Mesendoderm (in vitro differentiated cells): ENCODE measurements at regions not wholly inside any gene's neighbourhood (a gene's known extent, or its start where the extent isn't known, plus 50 kb on each side); places are given as distances from the start of the nearest gene placed in this dataset.
"Not testable (repeated sequence)": the region's sequence is repeated elsewhere in the genome, so short reads cannot be mapped to it uniquely, and the experiment has no call there.

Experiments
- DNase-seq: peaks from one replicate; pipeline ENCODE4 v3.0.0; 2013
- H2AK5ac ChIP-seq: 2 replicates; pipeline ENCODE4 v1.6.1; 2013; ENCODE audit warnings: low read length, inconsistent platforms
- H2BK120ac ChIP-seq: 2 replicates; pipeline ENCODE4 v1.6.1; 2013; ENCODE audit warnings: low read depth, mild to moderate bottlenecking, low read length, moderate library complexity, mixed read lengths
- H2BK15ac ChIP-seq: replicated peaks from 2 replicates; pipeline ENCODE4 v1.6.1; 2013; ENCODE audit warnings: low read depth, mild to moderate bottlenecking, moderate library complexity
- H2BK5ac ChIP-seq: 2 replicates; pipeline ENCODE4 v1.6.1; 2013; ENCODE audit warnings: low read length, inconsistent platforms
- H3K18ac ChIP-seq: 2 replicates; pipeline ENCODE4 v1.6.1; 2013; ENCODE audit warnings: mild to moderate bottlenecking, low read length, mixed read lengths
- H3K23ac ChIP-seq: one replicate; pipeline ENCODE4 v1.6.1; 2013; ENCODE audit warnings: low read length
- H3K27ac ChIP-seq: 2 replicates; pipeline ENCODE4 v1.5.1; 2013; ENCODE audit warnings: low read depth, mild to moderate bottlenecking, inconsistent platforms, low read length, moderate library complexity
- H3K27me3 ChIP-seq: 2 replicates; pipeline ENCODE4 v1.6.1; 2013; ENCODE audit warnings: low read length, control low read depth, mild to moderate bottlenecking, inconsistent platforms; ENCODE audit not compliant: insufficient read depth, poor library complexity
- H3K36me3 ChIP-seq: 2 replicates; pipeline ENCODE4 v1.6.1; 2013; ENCODE audit warnings: low read length, inconsistent platforms; ENCODE audit not compliant: control insufficient read depth, insufficient read depth
- H3K4ac ChIP-seq: one replicate; pipeline ENCODE4 v1.6.1; 2013; ENCODE audit warnings: low read depth, mild to moderate bottlenecking, low read length, moderate library complexity
- H3K4me1 ChIP-seq: 2 replicates; pipeline ENCODE4 v1.6.1; 2013; ENCODE audit warnings: low read depth, low read length, inconsistent platforms; ENCODE audit not compliant: control insufficient read depth
- H3K4me2 ChIP-seq: 2 replicates; pipeline ENCODE4 v1.6.1; 2013; ENCODE audit warnings: low read length
- H3K4me3 ChIP-seq: 2 replicates; pipeline ENCODE4 v1.5.1; 2013; ENCODE audit warnings: mild to moderate bottlenecking, low read length
- H3K56ac ChIP-seq: one replicate; pipeline ENCODE4 v1.6.1; 2013; ENCODE audit warnings: low read length
- H3K79me1 ChIP-seq: 2 replicates; pipeline ENCODE4 v1.6.1; 2013; ENCODE audit warnings: low read length, inconsistent platforms
- H3K79me2 ChIP-seq: 2 replicates; pipeline ENCODE4 v1.6.1; 2013; ENCODE audit warnings: mild to moderate bottlenecking, low read length; ENCODE audit not compliant: control insufficient read depth, insufficient read depth
- H3K9ac ChIP-seq: 2 replicates; pipeline ENCODE4 v1.6.1; 2013; ENCODE audit warnings: low read length, inconsistent platforms
- H4K5ac ChIP-seq: one replicate; pipeline ENCODE4 v1.6.1; 2013; ENCODE audit warnings: low read length
- H4K8ac ChIP-seq: one replicate; pipeline ENCODE4 v1.6.1; 2013; ENCODE audit warnings: low read depth, mild to moderate bottlenecking, control low read depth, low read length, moderate library complexity
- WGBS: extraction: QIAGEN DNeasy Blood & Tissue Kit; methylation state at CpG from one replicate; pipeline ENCODE4 v1.1.7; 2013; ENCODE audit warnings: low lambda C conversion rate, missing lambda C conversion rate; ENCODE audit not compliant: insufficient coverage; ENCODE audit errors: extremely low coverage; 5-methylcytosine and 5-hydroxymethylcytosine counted together

- Histone ChIP-seq H3K18ac (no peak overlapping the region), H3K4ac (no peak overlapping the region), H3K4me2 (no peak overlapping the region), H3K23ac (no peak overlapping the region), H3K27ac (no peak overlapping the region), H2BK5ac (no peak overlapping the region), H4K8ac (no peak overlapping the region), H3K4me3 (no peak overlapping the region), H2AK5ac (no peak overlapping the region), H2BK120ac (no peak overlapping the region), H3K4me1 (no peaks in the 10 kb centered on the region), H4K5ac (no peak overlapping the region), H3K79me2 (no peaks in the 10 kb centered on the region), H3K56ac (no peak overlapping the region), H3K36me3 (no peaks in the 10 kb centered on the region), H3K9ac (no peak overlapping the region), H3K79me1 (no peaks in the 10 kb centered on the region), H3K27me3 (no peaks in the 10 kb centered on the region), H2BK15ac (no peak overlapping the region)
- no peak for DNase-seq
- WGBS = no CpG with 5 or more reads among the region's 7 CpGs
Measured at GRCh38 chr1:229905031-229905545, 161.9 kb upstream of the GALNT2 start.

DNA sequence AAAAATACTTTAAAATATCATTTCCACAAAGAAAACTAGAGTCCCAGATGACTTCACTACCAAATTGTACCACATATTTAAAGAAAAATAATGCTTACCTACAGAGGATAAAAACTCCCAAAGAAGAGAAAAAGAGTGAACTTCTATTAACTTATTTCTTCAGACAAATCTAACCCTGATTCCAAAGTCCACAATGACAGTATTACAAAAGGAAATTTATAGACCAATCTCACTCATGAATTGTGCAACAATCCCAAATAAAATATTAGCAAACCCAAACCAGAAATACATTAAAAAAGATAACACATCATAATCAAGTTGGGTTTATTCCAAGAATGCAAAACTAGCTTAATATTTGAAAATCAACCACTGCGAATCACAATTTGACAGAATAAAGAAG, 161.4 kb upstream of the GALNT2 start:
- H3K18ac ChIP-seq = no peak overlapping the region
- no peak overlapping the region for H2BK5ac ChIP-seq
- H3K23ac ChIP-seq = no peak overlapping the region
- H3K4me3 ChIP-seq = no peak overlapping the region
- no peak overlapping the region for H4K5ac ChIP-seq
- H3K36me3 ChIP-seq = no peaks in the 10 kb centered on the region
- H3K79me2 ChIP-seq = no peaks in the 10 kb centered on the region
- H2BK120ac ChIP-seq = no peak overlapping the region
- no peak overlapping the region for H3K4ac ChIP-seq
- H3K56ac ChIP-seq = no peak overlapping the region
- H3K27ac ChIP-seq = no peak overlapping the region
- H3K9ac ChIP-seq = no peak overlapping the region
- H4K8ac ChIP-seq = no peak overlapping the region
- H3K4me1 ChIP-seq = no peaks in the 10 kb centered on the region
- H2BK15ac ChIP-seq = no peak overlapping the region
- H3K4me2 ChIP-seq = no peak overlapping the region
- H3K27me3 ChIP-seq = no peaks in the 10 kb centered on the region
- no peaks in the 10 kb centered on the region for H3K79me1 ChIP-seq
- no peak for DNase-seq
- H2AK5ac ChIP-seq = no peak overlapping the region
- no CpG with 5 or more reads among the region's 1 CpG for WGBS

DNA sequence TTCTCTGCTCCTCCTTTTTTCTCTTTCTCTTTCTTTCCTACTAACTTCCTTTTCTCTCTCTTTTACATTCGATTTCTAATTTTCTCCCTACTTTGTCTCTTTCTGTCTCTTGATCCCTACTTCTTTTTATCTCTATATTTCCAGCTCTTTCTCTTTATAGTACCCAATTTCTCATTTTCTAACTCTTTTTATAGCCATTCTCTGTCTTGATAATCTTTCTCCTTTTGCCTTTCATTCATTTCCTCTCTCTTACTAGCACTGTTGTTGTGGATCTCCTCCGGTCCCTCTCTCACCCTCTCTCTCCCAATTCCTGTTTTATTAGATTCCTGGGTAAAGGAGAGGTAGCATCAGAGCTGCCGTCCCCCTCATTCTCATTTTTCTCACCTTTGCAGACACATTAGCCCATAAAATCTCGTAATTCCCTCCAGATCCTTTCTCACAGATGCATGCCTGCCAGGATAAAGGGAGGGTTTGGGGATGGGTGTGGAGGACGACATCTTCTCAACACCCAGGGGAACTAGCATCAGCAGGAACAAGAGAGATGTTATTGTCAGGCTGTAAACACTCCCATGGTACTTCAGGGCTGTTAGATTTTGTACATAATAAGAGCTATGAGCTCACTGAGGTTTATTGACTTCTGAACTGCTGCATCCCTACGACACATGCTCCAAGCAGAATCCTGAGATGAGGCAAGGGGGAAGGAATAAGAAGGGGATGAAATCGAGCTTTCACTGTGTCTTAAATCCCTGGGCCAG, 159.0 kb upstream of the GALNT2 start:
- no peak overlapping the region for H3K4me2 ChIP-seq
- 100% methylated on average over 1 of the region's 7 CpGs for WGBS
- no peak overlapping the region for H4K8ac ChIP-seq
- no peak overlapping the region for H2BK120ac ChIP-seq
- H2AK5ac ChIP-seq = no peak overlapping the region
- no peak overlapping the region for H2BK5ac ChIP-seq
- H3K27me3 ChIP-seq = no peaks in the 10 kb centered on the region
- no peak overlapping the region for H3K23ac ChIP-seq
- no peak overlapping the region for H2BK15ac ChIP-seq
- no peak overlapping the region for H3K18ac ChIP-seq
- H3K79me1 ChIP-seq = no peaks in the 10 kb centered on the region
- H3K4me1 ChIP-seq = no peaks in the 10 kb centered on the region
- no peaks in the 10 kb centered on the region for H3K79me2 ChIP-seq
- H3K56ac ChIP-seq = no peak overlapping the region
- no peak for DNase-seq
- H3K27ac ChIP-seq = no peak overlapping the region
- H3K4me3 ChIP-seq = no peak overlapping the region
- H3K4ac ChIP-seq = no peak overlapping the region
- no peak overlapping the region for H3K9ac ChIP-seq
- no peak overlapping the region for H4K5ac ChIP-seq
- no peaks in the 10 kb centered on the region for H3K36me3 ChIP-seq

GRCh38 chr1:229908689-229909088, 158.3 kb upstream of the GALNT2 start:
- no peak overlapping the region for H2AK5ac ChIP-seq
- no peaks in the 10 kb centered on the region for H3K79me1 ChIP-seq
- no peak overlapping the region for H3K18ac ChIP-seq
- H2BK120ac ChIP-seq = no peak overlapping the region
- no peak overlapping the region for H3K9ac ChIP-seq
- no peak for DNase-seq
- no peak overlapping the region for H3K27ac ChIP-seq
- H3K23ac ChIP-seq = no peak overlapping the region
- H3K4me2 ChIP-seq = no peak overlapping the region
- H2BK15ac ChIP-seq = no peak overlapping the region
- no peak overlapping the region for H2BK5ac ChIP-seq
- H3K56ac ChIP-seq = no peak overlapping the region
- H3K4me3 ChIP-seq = no peak overlapping the region
- no peak overlapping the region for H4K8ac ChIP-seq
- H3K27me3 ChIP-seq = no peaks in the 10 kb centered on the region
- H3K4me1 ChIP-seq = no peaks in the 10 kb centered on the region
- no CpG with 5 or more reads among the region's 4 CpGs for WGBS
- H3K79me2 ChIP-seq = no peaks in the 10 kb centered on the region
- H3K4ac ChIP-seq = no peak overlapping the region
- H4K5ac ChIP-seq = no peak overlapping the region
- no peaks in the 10 kb centered on the region for H3K36me3 ChIP-seq

DNA sequence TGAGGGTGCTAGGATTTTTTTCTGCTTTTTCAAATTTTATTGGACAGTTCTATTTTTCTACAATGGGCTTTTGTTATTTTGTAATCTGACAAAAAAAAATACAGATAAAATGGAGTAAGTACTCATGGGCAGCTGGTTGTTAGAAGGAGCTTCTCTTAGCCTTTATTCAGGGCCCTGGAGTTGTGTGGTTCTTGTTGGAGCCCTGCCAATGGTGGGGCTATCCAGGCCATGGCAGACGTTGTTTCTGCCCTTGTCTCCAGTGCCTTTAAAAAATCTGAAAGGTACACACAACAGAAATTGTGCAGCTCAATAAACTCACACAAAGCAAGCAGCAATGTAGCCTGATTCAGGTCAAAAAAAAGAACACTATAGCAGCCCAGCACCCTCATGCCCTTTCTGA, 153.5 kb upstream of the GALNT2 start:
- no peak overlapping the region for H2AK5ac ChIP-seq
- H2BK120ac ChIP-seq = no peak overlapping the region
- no peaks in the 10 kb centered on the region for H3K79me1 ChIP-seq
- H3K36me3 ChIP-seq = no peaks in the 10 kb centered on the region
- no peaks in the 10 kb centered on the region for H3K4me1 ChIP-seq
- H3K79me2 ChIP-seq = no peaks in the 10 kb centered on the region
- H3K27me3 ChIP-seq = no peaks in the 10 kb centered on the region
- DNase-seq = no peak
- no peak overlapping the region for H4K8ac ChIP-seq
- H3K9ac ChIP-seq = no peak overlapping the region
- H3K4me2 ChIP-seq = no peak overlapping the region
- H2BK5ac ChIP-seq = no peak overlapping the region
- H3K27ac ChIP-seq = no peak overlapping the region
- H3K4me3 ChIP-seq = no peak overlapping the region
- H3K56ac ChIP-seq = no peak overlapping the region
- H2BK15ac ChIP-seq = no peak overlapping the region
- WGBS = no CpG with 5 or more reads among the region's 1 CpG
- no peak overlapping the region for H3K4ac ChIP-seq
- no peak overlapping the region for H3K18ac ChIP-seq
- H3K23ac ChIP-seq = no peak overlapping the region
- no peak overlapping the region for H4K5ac ChIP-seq

- H3K23ac ChIP-seq, H2AK5ac ChIP-seq, H3K4me2 ChIP-seq, H4K8ac ChIP-seq, H2BK5ac ChIP-seq, H3K27me3 ChIP-seq, H3K79me2 ChIP-seq, DNase-seq, H3K18ac ChIP-seq, H3K9ac ChIP-seq, H3K36me3 ChIP-seq, H3K4me3 ChIP-seq, H3K4me1 ChIP-seq, H4K5ac ChIP-seq, H3K4ac ChIP-seq, H2BK120ac ChIP-seq, H3K79me1 ChIP-seq, H3K56ac ChIP-seq, H3K27ac ChIP-seq, H2BK15ac ChIP-seq: not testable (repeated sequence)
- WGBS = no CpG with 5 or more reads among the region's 10 CpGs
Measured at GRCh38 chr1:229919488-229919887, 147.6 kb upstream of the GALNT2 start.
